SH-SY5Y (cell line): ENCODE measurements at regions not wholly inside any gene's neighbourhood (a gene's known extent, or its start where the extent isn't known, plus 50 kb on each side); places are given as distances from the start of the nearest gene placed in this dataset.

Experiments
- GATA2 ChIP-seq: IDR thresholded peaks from 2 replicates; pipeline ENCODE4 v1.6.1; 2011; ENCODE audit warnings: mild to moderate bottlenecking, low read depth, low read length
- GATA3 ChIP-seq: IDR thresholded peaks from 2 replicates; pipeline ENCODE4 v1.6.1; 2011; ENCODE audit warnings: low read depth, mild to moderate bottlenecking, low read length, moderate library complexity

GRCh38 chr4:52425751-52426326 lies 233.3 kb downstream of the USP46 start:
- no peak for TF ChIP-seq GATA3
- TF ChIP-seq GATA2: no peak

DNA sequence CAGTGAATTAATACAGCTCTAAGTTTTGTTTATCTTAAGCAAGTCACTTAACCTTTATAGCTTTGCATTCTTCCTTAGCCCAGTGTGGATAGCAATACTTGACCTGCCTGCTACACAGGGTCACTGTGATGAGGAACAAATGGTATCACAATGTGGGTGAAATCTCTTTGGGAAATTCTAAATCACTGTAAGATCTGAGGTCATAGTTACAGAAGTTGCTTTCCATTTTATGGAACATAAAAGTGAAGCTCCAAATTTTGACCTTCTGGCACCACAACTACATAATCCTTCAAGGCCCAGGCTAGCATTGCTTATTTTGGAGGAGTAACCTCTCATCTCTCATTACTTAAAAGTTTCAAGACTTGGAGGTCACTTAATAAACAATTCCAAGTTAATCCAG lies 227.7 kb downstream of the USP46 start:
- TF ChIP-seq GATA2 (no peak), GATA3 (no peak)

GRCh38 chr4:52431869-52432268 lies 227.2 kb downstream of the USP46 start:
- no peak for TF ChIP-seq GATA3
- no peak for TF ChIP-seq GATA2

DNA sequence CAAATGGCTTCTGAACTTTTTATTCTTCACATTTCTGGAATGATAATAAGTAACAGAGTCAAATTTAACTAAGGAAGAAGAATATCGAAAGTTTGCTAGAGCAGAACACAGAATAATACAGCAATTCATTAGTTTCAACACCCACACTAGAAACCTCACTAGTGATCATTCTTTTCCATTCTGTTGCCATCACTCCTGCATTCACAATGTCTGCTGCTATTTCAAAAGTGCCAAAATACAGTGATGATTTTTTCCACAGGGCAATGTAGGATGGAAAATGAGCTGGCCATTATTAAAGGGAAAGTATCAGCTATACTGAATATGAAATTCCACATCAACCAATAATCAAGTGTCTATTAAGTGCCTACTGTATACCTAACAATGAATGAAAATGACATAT lies 186.7 kb downstream of the USP46 start:
- TF ChIP-seq GATA2 (no peak), GATA3 (no peak)

DNA sequence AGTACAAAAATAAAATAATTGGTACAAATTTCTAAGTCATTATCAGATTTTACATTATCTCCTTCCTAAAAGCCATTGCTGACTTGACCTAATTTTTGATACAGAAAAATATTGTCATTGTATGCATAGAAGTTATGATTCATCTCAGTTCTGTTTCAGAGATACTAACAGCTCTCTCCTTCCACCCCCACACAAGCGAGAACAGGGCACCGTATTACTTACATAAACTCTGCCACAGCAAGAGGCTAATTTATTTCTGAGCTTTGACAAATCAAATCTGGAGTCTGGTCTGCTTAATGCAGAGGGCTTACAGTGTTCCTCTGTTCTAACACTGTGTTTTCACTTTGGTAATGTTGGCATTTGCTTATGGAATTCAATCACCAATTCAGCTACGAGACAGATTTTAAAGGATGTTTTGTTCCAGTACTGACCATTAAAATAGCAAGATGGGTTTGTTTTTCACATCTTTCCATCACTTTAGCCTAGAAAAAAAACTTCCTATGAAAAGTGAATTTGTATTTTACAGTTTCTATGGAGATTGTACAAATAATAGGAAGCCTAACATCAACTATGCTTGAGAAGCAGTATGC lies 181.8 kb downstream of the USP46 start:
- TF ChIP-seq GATA2: no peak
- TF ChIP-seq GATA3: no peak

DNA sequence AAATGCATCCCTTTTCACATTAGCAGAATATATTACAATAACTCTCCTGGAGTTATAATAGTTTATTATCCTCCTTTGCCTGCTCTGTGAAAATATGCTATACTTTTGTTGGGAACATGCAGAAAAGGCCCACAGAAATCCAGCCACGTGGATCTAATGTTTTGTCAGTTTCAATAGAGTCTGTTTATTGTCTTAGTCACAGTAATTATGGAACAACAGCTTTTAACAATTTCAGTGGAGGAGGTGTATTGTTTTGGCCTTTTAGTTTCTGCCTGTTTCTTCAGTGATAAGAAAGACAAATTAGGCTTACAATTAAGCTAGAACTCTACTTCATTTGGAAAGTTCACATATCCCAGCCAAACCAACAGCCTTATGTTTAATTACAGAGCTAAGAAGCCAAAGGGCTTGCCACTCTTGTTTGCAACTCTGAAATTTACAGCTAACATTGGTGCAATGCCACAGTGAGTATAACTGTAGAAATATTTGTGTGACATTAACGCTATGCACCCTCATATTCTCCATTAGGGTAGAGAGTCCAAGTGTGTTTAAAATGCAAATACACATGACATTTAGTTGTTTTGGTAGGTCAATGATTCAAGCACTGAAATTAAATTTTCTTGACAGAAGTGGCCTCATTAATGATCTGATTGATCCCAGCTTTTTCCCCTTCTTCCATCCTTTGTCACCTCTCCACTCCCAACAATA lies 175.8 kb downstream of the USP46 start:
- TF ChIP-seq GATA2: no peak
- TF ChIP-seq GATA3: no peak

GRCh38 chr4:52507774-52508173 lies 151.3 kb downstream of the USP46 start:
- no peak for TF ChIP-seq GATA2
- TF ChIP-seq GATA3: no peak

GRCh38 chr4:52510939-52511565 lies 148.0 kb downstream of the USP46 start:
- TF ChIP-seq GATA3 (no peak), GATA2 (no peak)

DNA sequence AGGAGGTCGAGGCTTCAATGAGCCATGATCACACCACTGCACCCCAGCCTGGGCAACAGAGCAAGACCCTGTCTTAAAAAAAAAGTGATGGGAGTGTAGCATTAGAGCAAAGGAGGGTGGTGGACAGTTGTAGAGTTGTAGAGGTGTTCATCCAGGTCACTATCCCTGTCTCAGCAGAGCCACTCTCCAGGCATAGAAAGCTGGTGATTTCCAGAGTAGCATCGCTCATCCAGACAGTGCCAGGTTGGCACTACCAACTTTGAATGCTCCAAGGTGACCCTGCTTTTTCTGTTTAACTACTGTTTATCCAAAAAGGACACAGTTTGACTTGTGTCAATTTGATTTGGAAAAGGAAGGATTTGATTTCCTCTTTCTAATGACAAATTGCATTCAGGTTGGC lies 147.3 kb downstream of the USP46 start:
- TF ChIP-seq GATA3: no peak
- TF ChIP-seq GATA2: no peak

DNA sequence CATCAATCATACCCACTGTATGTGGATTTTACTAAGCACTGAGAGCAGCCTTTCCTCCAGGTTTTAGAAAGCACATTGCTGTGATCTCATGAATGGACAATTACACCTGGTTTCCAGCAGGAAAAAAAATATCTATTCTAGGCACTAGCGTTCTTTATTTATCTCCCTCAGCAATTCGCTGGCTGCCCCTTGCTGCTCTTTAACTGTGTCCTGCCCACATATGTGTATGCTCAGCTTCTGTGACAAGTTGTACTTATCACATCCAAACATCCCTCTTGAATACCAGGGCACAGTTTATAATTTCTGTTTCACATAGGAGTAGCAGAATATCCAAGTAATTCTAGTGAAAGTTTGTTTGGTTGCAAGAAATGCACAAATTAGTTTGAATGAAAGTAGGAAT lies 146.8 kb downstream of the USP46 start:
- TF ChIP-seq GATA3: no peak
- no peak for TF ChIP-seq GATA2

- TF ChIP-seq GATA3 (no peak), GATA2 (no peak)
Measured at GRCh38 chr4:52529983-52530382, 129.1 kb downstream of the USP46 start.

- TF ChIP-seq GATA2 (no peak), GATA3 (no peak)
Measured at GRCh38 chr4:52535793-52536192, 123.3 kb downstream of the USP46 start.
